HPDE6-E6E7 (cell line): ENCODE measurements at regions not wholly inside any gene's neighbourhood (a gene's known extent, or its start where the extent isn't known, plus 50 kb on each side); places are given as distances from the start of the nearest gene placed in this dataset.

Experiments
- DNase-seq: peaks from one replicate; pipeline ENCODE4 v3.0.0; 2011; ENCODE audit warnings: missing footprints; ENCODE audit errors: extremely low spot score

DNA sequence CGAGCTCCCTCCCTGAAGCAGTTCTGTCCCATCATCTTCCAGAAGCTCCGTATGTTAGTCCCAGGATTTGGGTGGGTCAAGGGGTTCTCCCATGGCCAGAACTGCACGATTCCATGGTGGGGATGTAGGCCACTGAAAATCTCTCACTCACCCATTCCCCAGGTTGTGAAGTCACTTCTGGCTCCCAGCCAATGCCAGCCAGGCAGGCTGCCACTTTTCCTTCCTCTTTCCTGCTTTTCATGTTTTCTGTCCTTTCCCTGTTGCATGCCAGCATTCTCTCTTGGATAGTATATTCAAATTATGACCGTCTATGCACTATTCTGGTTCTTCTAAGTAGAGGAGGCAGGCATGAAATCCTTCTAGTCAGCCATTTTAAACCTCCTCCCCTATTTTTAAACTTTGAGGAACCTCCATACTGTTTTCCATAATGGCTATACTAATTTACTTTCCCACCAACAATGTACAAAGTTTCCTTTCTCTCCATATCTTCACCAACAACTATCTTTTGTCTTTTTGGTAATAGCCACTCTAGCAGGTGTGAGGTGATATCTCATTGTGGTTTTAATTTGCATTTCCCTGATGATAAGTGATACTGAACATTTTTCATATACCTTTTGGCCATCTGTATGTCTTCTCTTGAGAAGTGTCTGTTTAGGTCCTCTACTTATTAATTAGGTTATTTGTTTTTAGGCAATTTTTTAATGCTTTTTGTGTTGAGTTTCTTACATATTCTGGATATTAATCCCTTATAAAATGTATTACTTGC is 182.1 kb upstream of the TET2 start:
- no peak for DNase-seq

DNA sequence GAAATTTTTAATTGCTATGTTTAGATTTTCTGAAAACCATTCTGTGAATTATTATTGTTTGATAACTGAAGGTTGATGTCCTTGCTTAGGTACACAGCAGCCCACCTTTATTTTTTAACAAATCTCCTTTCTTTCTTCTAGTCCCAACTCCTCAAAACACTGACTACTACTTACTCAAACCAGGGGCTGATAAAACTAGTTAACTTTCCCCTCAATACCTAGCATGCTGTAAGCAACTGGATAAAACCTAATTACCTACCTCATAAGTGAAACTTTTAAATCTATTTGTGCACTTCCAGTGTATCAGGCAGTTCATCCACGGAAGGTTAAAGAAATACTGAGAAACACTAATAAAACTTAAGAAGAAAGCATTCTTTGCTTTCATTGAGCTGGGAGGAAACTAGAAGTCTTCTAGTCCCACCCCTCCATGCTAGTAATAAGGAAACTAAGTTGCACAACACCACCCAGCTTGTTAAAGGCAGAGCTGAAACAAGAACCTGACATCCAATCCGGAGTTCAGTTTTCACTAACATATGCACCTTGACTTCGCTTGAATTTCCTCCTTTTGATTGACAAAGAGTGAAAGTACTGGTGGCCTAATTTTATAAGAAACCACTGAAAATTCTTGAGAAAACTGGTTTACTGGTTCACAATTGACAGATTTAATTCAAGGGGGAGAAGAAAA is 180.2 kb upstream of the TET2 start:
- DNase-seq: peak; percentile 26

DNA sequence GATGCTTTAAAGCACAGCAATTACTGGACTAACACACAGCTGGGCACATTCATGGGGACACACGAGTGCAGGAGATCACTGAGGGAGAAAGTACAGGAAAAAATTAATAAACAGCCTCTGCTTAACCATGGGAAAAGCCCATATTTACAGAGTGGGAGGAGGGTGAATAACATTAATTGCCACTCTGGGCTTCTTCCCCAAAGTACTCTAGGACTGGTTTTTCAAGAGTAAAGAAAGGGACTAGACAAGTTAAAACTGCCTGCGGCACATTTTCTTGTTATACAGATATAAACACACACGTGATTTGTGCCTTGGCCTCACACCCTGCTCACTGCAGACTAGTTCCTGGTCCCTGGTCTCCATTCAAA is 179.7 kb upstream of the TET2 start:
- peak; percentile 32 for DNase-seq

DNA sequence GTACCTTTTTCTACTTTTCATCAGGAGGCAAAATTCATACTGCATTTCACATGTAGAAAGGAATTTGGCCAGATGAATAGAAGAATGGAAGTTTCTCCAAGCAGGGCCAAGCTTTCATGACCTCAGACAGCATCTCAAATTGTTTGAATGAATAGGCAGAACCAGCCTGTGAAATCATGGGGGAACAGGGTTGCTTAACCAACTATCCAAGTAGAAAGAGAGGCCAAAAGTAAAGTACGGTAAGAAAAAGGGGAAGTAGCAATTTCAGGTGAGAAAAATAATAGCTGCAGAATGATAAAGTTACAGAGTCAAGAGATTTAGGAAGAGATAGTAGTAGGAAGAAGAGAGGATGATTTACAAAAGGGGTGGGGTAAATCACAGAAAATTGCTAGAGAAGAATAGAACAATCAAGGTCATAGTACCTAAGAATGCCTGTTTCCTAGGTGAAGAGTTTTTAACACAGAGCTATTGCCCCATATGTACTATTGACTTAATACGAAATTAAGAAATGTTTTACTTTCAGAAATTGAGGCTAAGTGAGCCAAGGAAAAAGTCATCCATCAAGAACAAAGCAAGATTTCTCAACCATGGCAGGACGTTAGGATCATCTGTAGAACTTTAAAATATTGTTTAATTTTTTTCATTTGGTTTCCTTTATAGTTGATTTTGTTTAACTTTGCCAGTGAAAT is 177.1 kb upstream of the TET2 start:
- no peak for DNase-seq

DNA sequence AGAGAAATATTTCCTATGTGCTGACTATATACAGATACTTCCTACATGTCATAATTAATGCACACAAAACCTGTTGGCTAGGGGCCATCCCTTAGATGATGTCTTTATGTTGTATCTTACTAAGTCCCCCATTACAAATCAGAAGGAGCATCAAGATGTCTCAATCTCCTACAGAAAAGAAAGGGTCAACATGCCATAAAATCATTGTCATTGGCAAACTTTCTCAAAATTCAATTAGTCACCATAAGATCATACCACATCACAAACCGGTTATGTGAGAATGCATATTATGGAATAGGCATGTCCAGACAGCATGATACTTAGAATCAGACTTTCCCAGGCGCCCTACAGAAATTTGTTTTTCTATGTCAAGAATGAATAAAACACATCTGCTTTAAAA is 175.2 kb upstream of the TET2 start:
- DNase-seq: peak; percentile 45

DNA sequence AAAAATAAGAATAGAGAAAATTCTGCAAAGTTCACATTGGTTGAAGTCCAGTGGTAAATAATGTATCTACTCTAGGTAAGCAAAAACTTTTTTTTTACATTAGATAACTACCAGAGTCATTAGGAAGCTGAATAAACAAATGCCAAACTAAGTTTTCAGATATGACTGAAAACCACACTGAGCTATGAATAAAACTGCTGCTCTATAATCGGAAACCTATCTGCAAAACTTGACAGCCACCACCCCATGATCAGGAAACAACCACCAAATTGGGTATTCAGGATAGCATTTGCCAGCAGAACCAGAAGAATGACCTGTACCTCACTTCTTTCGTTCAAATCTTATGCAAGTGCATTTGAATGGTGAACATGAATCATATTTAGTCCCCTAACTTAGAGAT is 173.0 kb upstream of the TET2 start:
- no peak for DNase-seq

DNA sequence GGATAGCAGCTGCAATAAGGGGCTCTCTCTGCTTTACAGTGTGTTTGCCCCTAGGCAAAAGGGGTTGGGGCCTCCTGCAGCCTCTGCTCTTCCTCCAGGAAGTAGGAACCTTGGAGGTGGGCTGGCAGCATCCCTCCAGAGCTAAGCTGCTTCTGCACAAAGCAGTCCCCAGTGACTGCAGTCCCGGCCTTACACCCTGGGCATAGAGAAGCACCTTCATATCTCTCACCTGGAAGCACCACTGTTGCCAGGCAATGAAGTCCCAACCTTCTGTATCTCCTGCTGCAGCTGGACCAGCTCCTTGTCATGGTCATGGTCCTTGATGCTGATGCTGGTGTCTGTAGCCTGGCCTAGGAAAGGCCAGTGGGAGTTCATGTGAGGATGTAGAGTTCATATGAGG is 171.1 kb upstream of the TET2 start:
- DNase-seq: no peak

DNA sequence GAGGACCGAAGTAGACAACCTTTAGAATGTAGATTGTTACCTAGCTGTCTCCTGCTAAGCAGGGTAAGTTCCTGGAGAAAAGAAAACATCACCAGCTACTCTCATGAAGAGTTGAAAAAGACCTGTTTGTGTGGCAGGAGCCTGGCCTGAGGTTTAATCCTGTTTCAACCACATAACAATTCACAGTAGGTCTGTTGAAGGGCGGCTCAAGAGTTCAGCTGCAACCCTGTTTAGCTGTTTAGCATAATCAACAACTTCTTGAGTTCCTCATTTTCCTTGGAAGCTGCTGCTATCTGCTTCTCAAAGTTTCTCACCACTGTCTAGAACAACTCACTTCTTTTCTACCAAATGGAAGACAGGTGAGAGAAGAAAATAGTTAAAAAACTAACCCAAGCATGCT is 170.4 kb upstream of the TET2 start:
- DNase-seq: no peak

DNA sequence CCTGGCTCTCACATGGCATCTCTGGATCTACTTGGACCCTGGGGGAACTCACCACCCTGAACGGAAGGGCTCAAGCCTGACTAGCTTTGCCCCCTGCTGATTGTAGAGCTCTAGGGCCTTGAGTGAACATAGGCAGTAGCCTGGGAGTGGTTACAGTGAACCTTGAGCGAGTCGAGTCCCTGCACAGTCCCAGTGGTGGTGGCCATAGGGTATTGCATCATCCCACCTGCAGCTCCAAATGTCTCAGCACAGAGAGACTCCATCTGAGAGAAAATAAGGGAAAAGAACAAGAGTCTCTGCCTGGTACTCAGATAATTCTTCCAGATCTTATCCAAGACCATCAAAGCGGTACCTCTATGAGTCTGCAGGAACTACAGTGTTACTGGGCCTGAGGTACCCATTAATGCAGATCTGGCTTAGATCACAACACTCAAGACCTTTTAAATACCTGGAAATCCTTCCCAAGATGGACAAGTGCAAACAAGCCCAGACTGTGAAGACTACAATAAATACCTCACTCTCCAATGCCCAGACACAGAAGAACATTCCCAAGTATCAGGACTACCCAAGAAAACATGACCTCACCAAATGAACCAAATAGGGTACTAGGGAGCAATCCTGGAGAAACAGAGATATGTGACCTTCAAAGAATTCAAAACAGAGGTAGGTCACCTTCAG is 167.5 kb upstream of the TET2 start:
- no peak for DNase-seq

DNA sequence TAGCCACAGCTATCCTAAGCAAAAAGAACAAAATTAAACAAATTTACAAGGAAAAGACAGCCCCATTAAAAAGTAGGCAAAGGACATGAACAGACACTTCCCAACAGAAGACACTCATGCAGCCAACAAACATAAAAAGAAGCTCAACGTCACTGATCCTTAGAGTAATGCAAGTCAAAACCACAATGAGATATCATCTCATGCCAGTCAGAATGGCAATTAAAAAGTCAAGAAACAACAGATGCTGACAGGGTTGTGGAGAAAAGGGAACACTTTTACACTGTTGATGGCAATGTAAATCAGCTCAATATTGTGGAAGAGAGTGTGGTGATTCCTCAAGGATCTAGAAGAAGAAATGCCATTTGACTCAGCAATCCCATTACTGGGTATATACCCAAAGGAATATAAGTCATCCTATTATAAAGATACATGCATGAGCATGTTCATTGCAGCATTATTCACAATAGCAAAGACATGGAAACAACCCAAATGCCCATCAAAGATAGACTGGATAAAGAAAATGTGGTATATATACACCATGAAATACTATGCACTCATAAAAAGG is 163.0 kb upstream of the TET2 start:
- no peak for DNase-seq

DNA sequence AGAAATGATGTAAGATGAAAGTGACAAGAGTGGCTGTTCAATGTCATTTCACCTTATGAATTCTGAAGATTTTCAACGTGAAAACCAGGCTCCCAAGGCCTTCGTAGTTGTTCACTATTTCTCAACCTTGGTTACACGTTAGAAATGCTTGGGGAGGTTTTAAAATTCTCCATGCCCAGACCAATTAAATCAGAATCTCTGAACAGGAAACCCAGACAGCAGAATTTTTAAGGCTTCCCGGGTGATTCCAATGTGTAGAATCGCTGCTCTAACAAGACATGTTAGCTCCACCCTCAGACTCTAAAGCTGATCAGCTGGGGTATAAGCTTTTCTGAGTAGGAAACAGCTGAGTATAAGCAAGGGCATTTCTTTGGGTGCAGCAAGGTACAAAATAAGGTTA is 160.4 kb upstream of the TET2 start:
- no peak for DNase-seq

DNA sequence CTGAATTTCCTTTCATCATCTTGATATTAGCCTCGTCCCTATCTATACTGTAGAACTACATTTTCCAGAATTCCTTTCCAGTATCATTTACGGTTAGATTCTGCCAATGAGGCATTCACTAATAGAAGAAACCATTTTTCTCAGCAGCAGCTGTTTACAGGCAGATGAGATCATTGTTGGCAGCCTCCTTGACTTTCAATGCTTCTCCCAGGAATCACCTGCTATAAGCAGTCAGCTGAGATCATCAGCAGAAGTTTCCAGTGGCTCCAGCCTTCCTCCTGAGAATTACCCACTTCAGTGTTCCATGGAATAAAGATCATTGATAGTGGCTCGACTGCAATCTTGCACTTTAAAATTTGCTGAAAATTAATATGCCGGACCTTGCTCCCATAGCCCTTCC is 157.3 kb upstream of the TET2 start:
- DNase-seq: no peak

DNA sequence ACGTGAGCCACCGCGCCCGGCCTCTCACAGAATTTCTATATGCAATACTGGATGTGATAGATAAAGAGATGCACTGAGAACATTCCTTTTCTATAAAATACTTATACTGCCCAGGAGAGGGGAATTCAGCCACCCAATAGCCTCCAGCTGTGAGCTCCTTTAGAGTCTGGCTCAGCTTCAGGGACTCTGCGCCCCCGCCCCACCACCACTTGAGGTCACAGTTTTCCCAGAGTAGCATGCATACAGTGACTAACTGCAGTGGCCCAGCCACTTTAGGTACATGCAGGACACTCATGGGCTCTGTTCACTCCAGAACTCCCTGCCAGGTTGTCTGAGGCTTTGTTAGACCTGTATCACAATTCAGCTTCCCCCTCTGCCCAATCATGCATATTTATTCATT is 144.4 kb upstream of the TET2 start:
- no peak for DNase-seq

DNA sequence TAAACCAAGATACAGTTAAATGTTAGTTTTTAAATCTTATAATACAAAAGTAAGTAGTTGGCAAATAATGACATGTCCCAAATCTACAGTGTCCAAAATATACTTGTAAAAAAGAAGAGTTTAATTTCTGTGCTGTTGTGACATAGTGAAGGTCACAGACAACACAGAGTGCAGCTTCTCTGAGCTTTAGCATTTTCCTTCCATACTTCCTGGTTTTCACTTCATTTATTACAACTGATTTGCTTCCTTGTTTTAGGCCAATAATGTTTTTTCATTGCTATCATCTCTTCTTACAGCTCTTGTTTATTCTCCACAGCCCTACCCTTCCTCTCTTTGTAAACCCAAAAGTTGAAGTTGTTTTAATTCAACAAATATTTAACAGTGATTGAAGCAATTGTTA is 132.4 kb upstream of the TET2 start:
- no peak for DNase-seq

DNA sequence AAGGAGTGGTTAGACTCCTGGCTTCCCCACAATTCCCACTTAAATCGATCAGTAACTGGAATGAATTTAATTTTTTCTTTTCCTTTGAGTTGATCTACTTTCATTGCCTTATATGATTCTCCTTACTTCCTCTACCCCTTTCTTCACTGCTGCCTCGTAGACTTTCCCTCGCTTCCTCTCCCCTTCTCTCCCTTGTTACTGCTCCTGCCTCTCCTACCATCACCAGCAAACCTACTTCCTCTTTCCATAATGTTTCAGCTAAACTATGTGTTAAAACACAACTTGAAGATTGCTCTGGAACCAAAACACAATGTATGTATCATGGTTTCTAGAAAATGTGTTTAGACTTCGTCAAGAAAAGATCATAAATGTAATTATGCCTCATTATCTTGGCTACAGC is 132.0 kb upstream of the TET2 start:
- no peak for DNase-seq

DNA sequence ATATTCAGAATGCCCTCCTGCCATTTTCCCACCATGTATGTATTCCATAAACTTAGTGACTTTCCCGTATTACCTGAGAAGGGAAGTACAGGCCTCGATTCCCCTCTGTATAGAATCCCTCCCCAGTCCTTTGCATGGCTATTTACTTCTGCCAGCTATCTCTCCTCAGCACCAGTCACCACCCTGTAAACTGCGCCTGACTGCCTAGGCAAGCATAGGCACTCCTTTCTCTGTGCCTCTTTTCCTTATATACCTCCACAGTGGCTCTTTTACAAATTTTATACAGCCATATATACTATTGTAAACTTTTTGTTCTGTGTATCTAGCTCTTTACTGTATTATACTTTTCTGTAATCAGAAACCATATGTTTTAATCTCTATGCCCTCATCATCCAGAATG is 130.9 kb upstream of the TET2 start:
- DNase-seq: no peak

DNA sequence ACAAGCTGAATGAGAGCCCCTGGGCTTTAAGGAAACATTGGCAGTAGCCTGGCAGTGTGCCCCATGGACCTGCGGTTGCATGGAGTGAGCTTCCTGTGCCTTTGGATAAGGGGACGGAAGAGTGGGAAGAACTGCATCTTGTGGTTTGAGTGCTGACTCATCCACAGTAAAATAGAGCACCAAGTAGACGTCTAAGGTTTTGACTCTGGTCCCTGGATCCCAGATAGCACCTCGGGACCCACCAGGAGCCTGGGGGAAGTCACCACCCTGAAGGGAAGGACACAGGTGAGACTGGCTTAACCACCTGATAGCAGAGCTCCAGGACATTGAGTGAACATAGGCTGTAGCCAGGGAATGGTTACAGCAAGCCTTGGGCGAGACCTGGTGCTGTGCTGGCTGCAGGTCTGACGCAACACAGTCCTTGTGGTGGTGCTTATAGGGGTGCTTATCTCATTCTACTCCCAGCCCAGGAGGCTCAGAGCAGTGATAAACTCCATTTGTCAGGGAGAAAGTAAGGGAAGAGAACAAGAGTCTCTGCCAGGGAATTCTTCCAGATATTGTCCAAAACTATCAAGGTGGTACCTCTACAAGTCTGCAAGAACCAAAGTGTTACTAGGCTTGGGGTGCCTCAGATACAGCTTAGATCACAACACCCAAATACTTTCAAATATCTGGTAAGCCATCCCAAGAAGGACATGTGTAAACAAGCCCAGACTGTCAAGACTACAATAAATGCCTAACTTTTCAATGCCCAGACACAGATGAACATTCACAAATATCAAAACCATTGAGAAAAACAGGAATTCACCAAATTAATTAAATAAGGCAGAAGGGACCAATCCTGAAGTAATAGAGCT is 123.6 kb upstream of the TET2 start:
- peak; percentile 3 for DNase-seq

DNA sequence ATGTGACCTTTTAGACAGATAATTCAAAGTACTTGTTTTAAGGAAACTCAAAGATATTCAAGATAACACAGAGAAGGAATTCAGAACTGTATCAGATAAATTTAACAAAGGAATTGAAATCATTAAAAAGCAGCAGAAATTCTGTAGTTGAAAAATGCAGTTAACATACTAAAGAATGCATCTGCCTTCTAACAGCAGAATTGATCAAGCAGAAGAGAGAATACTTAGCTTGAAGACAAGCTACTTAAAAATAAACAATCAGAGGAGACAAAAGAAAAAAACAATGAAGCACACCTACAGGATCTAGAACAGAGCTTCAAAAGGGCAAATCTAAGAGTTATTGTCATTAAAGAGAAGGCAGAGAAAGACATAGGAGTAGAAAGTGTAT is 123.0 kb upstream of the TET2 start:
- DNase-seq: no peak

DNA sequence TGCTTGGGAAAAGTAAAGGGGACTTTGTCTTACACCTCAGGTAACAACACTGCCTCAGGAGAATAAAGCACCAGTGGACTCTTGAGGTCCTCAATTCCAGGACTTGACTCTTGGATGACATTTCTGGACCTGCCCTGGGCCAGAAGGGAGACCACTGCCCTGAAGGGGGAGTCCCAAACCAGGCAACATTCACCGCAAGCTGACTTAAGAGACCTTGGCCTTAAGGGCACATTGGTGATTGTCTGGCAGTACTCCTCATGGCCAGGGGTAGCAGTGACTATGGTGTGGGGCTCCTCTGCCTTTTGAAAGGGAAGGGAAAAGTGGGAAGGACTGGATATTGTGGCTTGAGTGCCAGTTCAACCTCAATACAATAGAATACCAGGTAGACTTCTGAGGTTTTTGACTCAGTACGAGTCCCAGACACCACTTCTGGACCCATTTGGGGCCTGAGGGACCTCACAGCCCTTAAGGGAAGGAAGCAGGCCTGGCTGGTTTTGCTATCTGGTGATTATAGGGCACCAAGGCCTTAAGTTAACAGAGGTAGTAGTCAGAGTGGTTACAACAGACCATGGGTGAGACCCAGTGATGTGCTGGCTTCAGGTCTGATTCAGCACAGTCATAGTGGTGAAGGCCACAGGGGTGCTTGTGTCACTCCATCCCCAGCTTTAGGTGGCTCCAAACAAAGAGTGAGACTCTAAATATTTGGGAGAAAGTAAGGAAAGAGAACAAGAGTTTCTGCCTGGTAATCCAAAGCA is 121.2 kb upstream of the TET2 start:
- no peak for DNase-seq

DNA sequence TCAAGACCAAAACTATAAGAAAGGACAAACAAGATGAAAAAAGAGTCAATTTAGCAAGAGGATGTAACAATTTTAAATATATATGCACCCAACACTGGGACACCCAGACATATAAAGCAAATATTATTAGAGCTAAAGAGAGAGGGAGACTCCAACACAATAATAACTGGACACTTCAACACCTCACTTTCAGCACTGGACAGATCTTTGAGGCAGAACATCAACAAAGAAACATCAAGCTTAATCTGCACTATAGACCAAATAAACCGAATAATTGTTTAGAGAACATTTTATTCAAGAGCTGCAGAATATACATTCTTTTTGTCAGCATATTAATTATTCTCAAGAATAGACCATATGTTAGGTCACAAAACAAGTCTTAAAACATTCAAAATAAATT is 109.7 kb upstream of the TET2 start:
- no peak for DNase-seq

DNA sequence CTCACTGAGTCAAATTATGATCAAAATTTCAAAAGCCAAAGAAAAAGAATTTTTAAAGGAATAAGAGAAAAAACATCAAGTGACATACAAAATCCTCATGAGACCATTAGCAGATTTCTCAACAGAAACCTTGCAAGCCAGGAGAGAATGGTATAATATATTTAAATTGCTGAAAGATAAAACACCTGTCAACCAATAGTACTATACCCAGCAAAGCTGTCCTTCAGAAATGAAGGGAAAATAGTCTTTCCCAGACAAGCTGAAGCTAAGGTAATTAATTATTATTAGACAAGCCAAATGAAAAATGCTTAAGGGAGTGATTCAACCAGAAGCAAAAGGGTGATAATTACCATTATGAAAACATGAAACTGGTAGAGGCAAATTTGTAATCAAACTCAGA is 104.2 kb upstream of the TET2 start:
- DNase-seq: no peak
